ENCODE measurements at regions not wholly inside any gene's neighbourhood (a gene's known extent, or its start where the extent isn't known, plus 50 kb on each side); places are given as distances from the start of the nearest gene placed in this dataset.
"Not testable (repeated sequence)": the region's sequence is repeated elsewhere in the genome, so short reads cannot be mapped to it uniquely, and the experiment has no call there.

GRCh38 chr5:124825250-124825982 lies 79.0 kb upstream of the ZNF608 start:
- WGBS, 2 donors = 93% methylated on average over 5 of the region's 5 CpGs
- H3K4me3 ChIP-seq (replicated peaks in 1 of 3) = no peak overlapping the region
- H3K36me3 ChIP-seq = no peaks in the 10 kb centered on the region
- no peak for DNase-seq
- TF ChIP-seq CTCF (IDR thresholded peaks at IDR 0.05) = no peak
- TF ChIP-seq POLR2A (IDR thresholded peaks at IDR 0.05) = no peak
- H3K27me3 ChIP-seq = no peaks in the 10 kb centered on the region
- intact Hi-C loops (cut with DNase I) = no loop called here
- no peaks in the 10 kb centered on the region for H3K4me1 ChIP-seq
- H3K27ac ChIP-seq = no peak overlapping the region
- H3K9me3 ChIP-seq = no peaks in the 10 kb centered on the region

- no peak for DNase-seq
- Histone ChIP-seq H3K9me3 (no peaks in the 10 kb centered on the region), H3K27me3 (no peaks in the 10 kb centered on the region), H3K4me1 (no peaks in the 10 kb centered on the region), H3K27ac (no peak overlapping the region), H3K4me3 (replicated peaks in 1 of 3) (no peak overlapping the region), H3K36me3 (no peaks in the 10 kb centered on the region)
- no peak for TF ChIP-seq CTCF (IDR thresholded peaks at IDR 0.05)
- no peak for TF ChIP-seq POLR2A (IDR thresholded peaks at IDR 0.05)
- intact Hi-C loops (cut with DNase I) = no loop called here
- 94 to 97% methylated on average over 1 of the region's 1 CpG for WGBS, 2 donors
Observed at GRCh38 chr5:124825983-124826337, 79.5 kb upstream of the ZNF608 start.

- Histone ChIP-seq H3K27me3 (no peaks in the 10 kb centered on the region), H3K9me3 (no peaks in the 10 kb centered on the region), H3K27ac (no peak overlapping the region), H3K4me3 (replicated peaks in 1 of 3) (no peak overlapping the region), H3K36me3 (no peaks in the 10 kb centered on the region), H3K4me1 (no peaks in the 10 kb centered on the region)
- 92 to 93% methylated on average over 2 of the region's 2 CpGs for WGBS, 2 donors
- DNase-seq = no peak
- TF ChIP-seq POLR2A (IDR thresholded peaks at IDR 0.05) (no peak), CTCF (IDR thresholded peaks at IDR 0.05) (no peak)
- intact Hi-C loops (cut with DNase I) = no loop called here
Observed at GRCh38 chr5:124828731-124829234, 82.3 kb upstream of the ZNF608 start.

GRCh38 chr5:124831687-124832240 lies 85.3 kb upstream of the ZNF608 start:
- TF ChIP-seq POLR2A (IDR thresholded peaks at IDR 0.05) (no peak), CTCF (IDR thresholded peaks at IDR 0.05) (no peak)
- no peak for DNase-seq
- Histone ChIP-seq H3K4me3 (replicated peaks in 1 of 3) (no peak overlapping the region), H3K36me3 (no peaks in the 10 kb centered on the region), H3K27ac (no peak overlapping the region), H3K27me3 (no peaks in the 10 kb centered on the region), H3K9me3 (no peaks in the 10 kb centered on the region), H3K4me1 (no peaks in the 10 kb centered on the region)
- intact Hi-C loops (cut with DNase I) = no loop called here

GRCh38 chr5:124832510-124832909 lies 86.1 kb upstream of the ZNF608 start:
- TF ChIP-seq POLR2A (IDR thresholded peaks at IDR 0.05) (no peak), CTCF (IDR thresholded peaks at IDR 0.05) (no peak)
- Histone ChIP-seq H3K9me3 (no peaks in the 10 kb centered on the region), H3K4me3 (replicated peaks in 1 of 3) (no peak overlapping the region), H3K27ac (no peak overlapping the region), H3K36me3 (no peaks in the 10 kb centered on the region), H3K27me3 (no peaks in the 10 kb centered on the region), H3K4me1 (no peaks in the 10 kb centered on the region)
- intact Hi-C loops (cut with DNase I) = no loop called here
- no peak for DNase-seq

- H3K27me3 ChIP-seq; H3K9me3 ChIP-seq; H3K27ac ChIP-seq; H3K4me3 ChIP-seq (replicated peaks in 1 of 3); H3K4me1 ChIP-seq; intact Hi-C loops (cut with DNase I); DNase-seq; H3K36me3 ChIP-seq: not testable (repeated sequence)
- WGBS, 2 donors = 89 to 94% methylated on average over 2 of the region's 2 CpGs
Observed at GRCh38 chr5:124836314-124836713, 89.9 kb upstream of the ZNF608 start.
